Lower leg skin (tissue), 4 donors: ENCODE measurements at regions not wholly inside any gene's neighbourhood (a gene's known extent, or its start where the extent isn't known, plus 50 kb on each side); places are given as distances from the start of the nearest gene placed in this dataset.

Source experiments
- DNase-seq, 2 donors: peaks; one replicate each; pipeline ENCODE4 v3.0.0-alpha.2; 2019; ENCODE audit warnings: low spot score in 2 of 2
- H3K4me3 ChIP-seq: fragments of 200-600 bp; sonication (generic); 2 replicates; pipeline ENCODE4 v1.5.1; 2017; ENCODE audit warnings: mild to moderate bottlenecking, low read depth; ENCODE audit not compliant: poor library complexity, severe bottlenecking
- POLR2A ChIP-seq, 2 donors: fragments of 450-650 bp; IDR thresholded peaks; one replicate each; pipeline ENCODE4 v1.6.1; 2016 to 2017; ENCODE audit warnings: antibody characterized with exemption in 2 of 2, mild to moderate bottlenecking in 1 of 2, moderate library complexity in 1 of 2
- WGBS, 2 donors: methylation state at CpG; one replicate each; pipeline ENCODE4 v1.1.5; 2018; 5-methylcytosine and 5-hydroxymethylcytosine counted together
- intact Hi-C: fragments of 100-400 bp; cut with DNase I; formaldehyde crosslinking; loops from one replicate; pipeline ENCODE4 v1.15.0; 2023; ENCODE audit warnings: low total_unique reads
- TF ChIP-seq, protein P1 (sequence below), 3 donors: fragments of 450-650 bp; IDR thresholded peaks; one replicate each; pipeline ENCODE4 v1.5.1; 2016; ENCODE audit warnings: antibody characterized with exemption in 3 of 3, mild to moderate bottlenecking in 3 of 3, moderate library complexity in 2 of 3

DNA sequence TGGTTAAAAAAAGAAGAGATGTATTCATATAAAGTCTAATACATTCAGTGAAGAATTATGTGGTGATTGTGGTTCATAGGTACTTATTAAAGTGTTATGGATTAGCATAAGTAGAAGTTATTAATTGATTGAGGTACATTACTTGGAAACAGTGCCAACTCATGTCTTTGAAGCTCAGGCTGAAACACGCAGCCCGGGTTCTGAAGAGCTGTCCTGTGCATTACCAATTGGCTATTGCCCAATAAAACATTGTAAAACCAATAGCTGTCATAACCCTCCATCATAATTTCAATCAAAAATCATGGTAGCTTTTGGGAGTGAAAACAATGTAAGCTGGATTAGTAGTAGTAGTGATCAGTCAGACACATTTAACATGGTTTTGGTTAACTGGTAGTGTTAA, 560.1 kb downstream of the MCTP2 start:
- no peak overlapping the region for H3K4me3 ChIP-seq
- DNase-seq = no peak
- WGBS, 2 donors = 47 to 49% methylated on average over 2 of the region's 2 CpGs
- TF ChIP-seq, protein P1, sequence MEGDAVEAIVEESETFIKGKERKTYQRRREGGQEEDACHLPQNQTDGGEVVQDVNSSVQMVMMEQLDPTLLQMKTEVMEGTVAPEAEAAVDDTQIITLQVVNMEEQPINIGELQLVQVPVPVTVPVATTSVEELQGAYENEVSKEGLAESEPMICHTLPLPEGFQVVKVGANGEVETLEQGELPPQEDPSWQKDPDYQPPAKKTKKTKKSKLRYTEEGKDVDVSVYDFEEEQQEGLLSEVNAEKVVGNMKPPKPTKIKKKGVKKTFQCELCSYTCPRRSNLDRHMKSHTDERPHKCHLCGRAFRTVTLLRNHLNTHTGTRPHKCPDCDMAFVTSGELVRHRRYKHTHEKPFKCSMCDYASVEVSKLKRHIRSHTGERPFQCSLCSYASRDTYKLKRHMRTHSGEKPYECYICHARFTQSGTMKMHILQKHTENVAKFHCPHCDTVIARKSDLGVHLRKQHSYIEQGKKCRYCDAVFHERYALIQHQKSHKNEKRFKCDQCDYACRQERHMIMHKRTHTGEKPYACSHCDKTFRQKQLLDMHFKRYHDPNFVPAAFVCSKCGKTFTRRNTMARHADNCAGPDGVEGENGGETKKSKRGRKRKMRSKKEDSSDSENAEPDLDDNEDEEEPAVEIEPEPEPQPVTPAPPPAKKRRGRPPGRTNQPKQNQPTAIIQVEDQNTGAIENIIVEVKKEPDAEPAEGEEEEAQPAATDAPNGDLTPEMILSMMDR (IDR thresholded peaks at IDR 0.05) = no peak
- no peak for TF ChIP-seq POLR2A (IDR thresholded peaks at IDR 0.05)
- intact Hi-C loops = no loop called here

DNA sequence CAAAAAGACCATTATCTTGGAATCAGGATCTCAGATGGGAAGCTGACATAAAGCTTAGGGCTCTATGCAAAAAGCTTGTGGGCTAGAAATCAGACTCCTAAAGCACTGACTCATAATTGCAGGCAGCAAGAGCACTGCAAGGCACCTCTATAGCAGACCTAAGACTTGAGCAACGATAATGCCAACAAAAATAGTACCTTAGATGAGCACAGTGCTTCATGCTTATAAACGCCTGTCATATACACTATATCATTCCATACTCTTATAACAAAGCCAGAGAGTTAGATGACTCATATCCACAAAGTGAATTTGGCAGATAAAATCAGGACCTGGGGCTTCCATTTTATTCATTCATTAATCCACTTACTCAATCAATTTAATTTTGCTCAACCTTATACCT, 560.8 kb downstream of the MCTP2 start:
- intact Hi-C loops = no loop called here
- no peak for DNase-seq
- H3K4me3 ChIP-seq = no peak overlapping the region
- TF ChIP-seq, protein P1 (IDR thresholded peaks at IDR 0.05) = no peak
- no peak for TF ChIP-seq POLR2A (IDR thresholded peaks at IDR 0.05)
- WGBS, 2 donors = 41 to 66% methylated on average over 2 of the region's 2 CpGs

DNA sequence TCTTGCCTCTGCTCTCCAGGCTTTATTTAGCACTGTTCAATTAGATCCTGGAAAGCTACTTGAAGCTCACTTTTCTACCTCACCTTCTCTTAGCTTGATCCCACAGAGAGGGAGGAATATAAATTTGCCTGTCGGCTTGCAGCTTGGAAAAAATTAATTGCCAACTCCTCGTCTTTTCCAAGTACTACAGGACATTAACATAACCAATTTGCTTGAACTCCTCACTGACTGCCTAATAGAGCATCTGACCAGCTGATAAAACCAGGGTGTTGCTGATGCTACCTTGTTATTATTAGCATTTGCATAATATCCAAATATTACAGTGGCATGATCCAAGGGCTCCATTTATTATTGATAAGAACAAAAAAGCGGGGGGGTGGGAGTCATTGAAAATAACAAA, 561.8 kb downstream of the MCTP2 start:
- 68 to 70% methylated on average over 3 of the region's 3 CpGs for WGBS, 2 donors
- H3K4me3 ChIP-seq = no peak overlapping the region
- no peak for DNase-seq
- TF ChIP-seq, protein P1 (IDR thresholded peaks at IDR 0.05) = no peak
- no peak for TF ChIP-seq POLR2A (IDR thresholded peaks at IDR 0.05)
- intact Hi-C loops = no loop called here

DNA sequence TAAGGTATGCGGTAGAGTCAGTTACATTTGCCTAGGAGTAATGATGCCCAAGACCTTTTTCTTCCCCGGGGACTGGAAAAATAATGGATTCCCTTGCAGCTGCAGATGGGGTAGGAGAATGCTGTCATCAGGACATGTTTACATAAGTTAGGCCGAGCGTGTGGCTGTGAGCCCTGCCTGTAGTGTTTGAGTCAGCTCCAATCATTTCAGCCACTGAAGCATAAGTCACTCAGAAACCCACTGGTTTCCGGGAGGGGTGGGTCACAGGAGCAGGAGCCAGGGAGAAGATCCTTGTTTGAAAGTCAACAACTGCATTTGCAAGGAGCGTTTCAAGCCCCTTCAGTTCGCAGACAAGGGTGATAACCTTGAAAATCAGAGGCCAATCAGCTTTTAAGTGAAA, 562.3 kb downstream of the MCTP2 start:
- H3K4me3 ChIP-seq = no peak overlapping the region
- no peak for DNase-seq
- TF ChIP-seq, protein P1 (IDR thresholded peaks at IDR 0.05) = no peak
- no peak for TF ChIP-seq POLR2A (IDR thresholded peaks at IDR 0.05)
- intact Hi-C loops = no loop called here
- WGBS, 2 donors = 75 to 85% methylated on average over 7 of the region's 7 CpGs

DNA sequence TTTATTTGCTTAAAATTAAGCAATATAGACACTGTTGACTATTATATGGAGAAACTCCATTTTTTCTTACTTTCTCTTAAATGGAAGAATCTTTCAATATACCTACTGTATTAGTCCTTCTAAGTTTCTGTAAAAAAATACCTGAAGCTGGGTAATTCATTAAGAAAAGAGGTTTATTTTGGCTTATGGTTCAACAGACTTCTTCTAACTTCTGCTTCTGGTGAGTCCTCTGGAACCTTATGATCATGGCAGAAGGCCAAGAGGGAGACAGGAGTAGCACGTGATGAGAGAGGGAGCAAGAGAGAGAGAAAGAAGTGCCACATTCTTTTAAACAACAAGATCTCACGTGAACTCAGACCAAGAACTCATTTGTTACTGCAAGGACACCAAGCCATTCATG, 573.3 kb downstream of the MCTP2 start:
- intact Hi-C loops = no loop called here
- no peak for TF ChIP-seq POLR2A (IDR thresholded peaks at IDR 0.05)
- TF ChIP-seq, protein P1 (IDR thresholded peaks at IDR 0.05) = no peak
- no peak overlapping the region for H3K4me3 ChIP-seq
- WGBS, 2 donors = 49 to 50% methylated on average over 2 of the region's 2 CpGs
- no peak for DNase-seq

DNA sequence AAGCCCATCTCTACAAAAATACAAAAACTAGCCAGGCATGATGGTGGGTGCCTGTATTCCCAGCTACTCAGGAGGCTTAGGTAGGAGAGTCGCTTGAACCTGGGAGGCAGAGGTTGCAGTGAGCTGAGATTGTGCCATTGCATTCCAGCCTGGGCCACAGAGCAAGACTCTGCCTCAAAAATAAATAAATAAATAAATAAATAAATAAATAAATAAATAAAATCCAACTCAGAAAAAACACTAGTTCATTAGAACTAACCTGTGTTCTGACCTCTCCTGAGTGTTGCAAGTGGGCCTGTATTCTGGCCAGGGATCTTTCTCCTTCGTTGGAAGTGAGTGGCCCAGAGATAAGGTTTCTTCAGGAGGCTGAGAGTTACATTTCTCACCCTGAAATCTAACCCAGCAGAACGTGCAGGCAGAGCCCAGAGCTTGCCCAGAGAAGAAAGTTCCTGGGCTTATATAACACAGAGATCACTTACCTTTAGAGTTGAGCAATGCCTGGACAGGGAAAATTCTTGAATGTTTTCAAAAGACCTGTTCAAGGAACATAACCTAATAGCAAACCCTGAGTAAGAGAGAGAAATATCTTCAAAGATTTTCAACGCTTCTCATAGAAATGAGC, 583.9 kb downstream of the MCTP2 start:
- WGBS, 2 donors = 79 to 81% methylated on average over 4 of the region's 4 CpGs
- intact Hi-C loops = no loop called here
- H3K4me3 ChIP-seq = no peak overlapping the region
- TF ChIP-seq POLR2A (IDR thresholded peaks at IDR 0.05) = no peak
- TF ChIP-seq, protein P1 (IDR thresholded peaks at IDR 0.05) = no peak
- DNase-seq = no peak
